KMS-11 (cell line): ENCODE measurements at regions not wholly inside any gene's neighbourhood (a gene's known extent, or its start where the extent isn't known, plus 50 kb on each side); places are given as distances from the start of the nearest gene placed in this dataset.

ENCODE experiments used
- H2AFZ ChIP-seq: fragments of 200-600 bp; sonication (generic); 2 replicates; pipeline ENCODE4 v1.6.1; 2016; ENCODE audit warnings: antibody characterized with exemption, mixed run types, low read depth
- H3K27ac ChIP-seq: fragments of 200-600 bp; sonication (generic); 2 replicates; pipeline ENCODE4 v1.6.1; 2016; ENCODE audit warnings: mild to moderate bottlenecking, mixed run types
- H3K27me3 ChIP-seq: fragments of 200-600 bp; sonication (generic); 2 replicates; pipeline ENCODE4 v1.6.1; 2017; ENCODE audit warnings: mild to moderate bottlenecking, low read depth, mixed run types, moderate library complexity; ENCODE audit not compliant: insufficient read depth
- H3K36me3 ChIP-seq: fragments of 200-600 bp; sonication (generic); 2 replicates; pipeline ENCODE4 v1.6.1; 2017; ENCODE audit warnings: mild to moderate bottlenecking, mixed run types; ENCODE audit not compliant: insufficient read depth
- H3K4me1 ChIP-seq: fragments of 200-600 bp; sonication (generic); 2 replicates; pipeline ENCODE4 v1.6.1; 2016; ENCODE audit warnings: mild to moderate bottlenecking, low read depth, mixed run types; ENCODE audit not compliant: poor library complexity, severe bottlenecking
- H3K4me2 ChIP-seq: fragments of 200-600 bp; sonication (generic); 2 replicates; pipeline ENCODE4 v1.7.0; 2016; ENCODE audit warnings: mild to moderate bottlenecking, mixed run types
- H3K4me3 ChIP-seq: fragments of 200-600 bp; sonication (generic); IDR thresholded peaks from 2 replicates; pipeline ENCODE4 v1.6.1; 2017; ENCODE audit warnings: low read depth, low read length, mixed read lengths; ENCODE audit not compliant: insufficient read depth
- H3K79me2 ChIP-seq: fragments of 200-600 bp; sonication (generic); 2 replicates; pipeline ENCODE4 v1.6.1; 2016; ENCODE audit warnings: low read depth, mixed run types; ENCODE audit not compliant: insufficient read depth
- H3K9ac ChIP-seq: fragments of 200-600 bp; sonication (generic); 2 replicates; pipeline ENCODE4 v1.6.1; 2016; ENCODE audit warnings: mild to moderate bottlenecking, mixed run types
- H4K20me1 ChIP-seq: fragments of 200-600 bp; sonication (generic); 2 replicates; pipeline ENCODE4 v1.6.1; 2016; ENCODE audit warnings: mild to moderate bottlenecking, mixed run types; ENCODE audit not compliant: insufficient read depth
- TF ChIP-seq, protein P1 (sequence below): fragments of 200-600 bp; sonication (generic); conservative IDR thresholded peaks from 2 replicates; pipeline ENCODE4 v1.6.1; 2017; ENCODE audit warnings: low read depth, mild to moderate bottlenecking, antibody characterized with exemption, low read length, moderate library complexity, mixed read lengths

DNA sequence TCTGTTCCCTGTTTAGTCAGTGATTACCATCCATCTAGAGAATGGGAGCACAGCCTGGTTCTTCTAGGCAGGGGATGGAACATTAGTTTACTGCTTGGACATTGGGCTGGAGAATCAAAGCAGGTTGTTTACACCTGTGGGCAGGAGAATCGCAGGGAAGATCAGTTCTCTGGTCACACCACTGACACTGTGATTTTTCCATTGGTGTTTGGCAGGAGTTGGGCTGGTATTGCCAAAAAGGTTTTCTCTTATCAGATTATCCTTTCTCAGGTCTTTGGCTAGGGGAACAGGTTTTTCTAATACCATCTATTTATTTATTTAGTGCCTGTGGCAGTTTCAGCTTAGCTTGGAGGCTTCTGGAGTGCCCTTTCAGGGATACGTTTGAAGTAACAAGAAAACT lies 219.3 kb upstream of the GRIN3A start:
- no peaks in the 10 kb centered on the region for H3K4me1 ChIP-seq
- H3K27me3 ChIP-seq, result no peaks in the 10 kb centered on the region
- TF ChIP-seq, protein P1, sequence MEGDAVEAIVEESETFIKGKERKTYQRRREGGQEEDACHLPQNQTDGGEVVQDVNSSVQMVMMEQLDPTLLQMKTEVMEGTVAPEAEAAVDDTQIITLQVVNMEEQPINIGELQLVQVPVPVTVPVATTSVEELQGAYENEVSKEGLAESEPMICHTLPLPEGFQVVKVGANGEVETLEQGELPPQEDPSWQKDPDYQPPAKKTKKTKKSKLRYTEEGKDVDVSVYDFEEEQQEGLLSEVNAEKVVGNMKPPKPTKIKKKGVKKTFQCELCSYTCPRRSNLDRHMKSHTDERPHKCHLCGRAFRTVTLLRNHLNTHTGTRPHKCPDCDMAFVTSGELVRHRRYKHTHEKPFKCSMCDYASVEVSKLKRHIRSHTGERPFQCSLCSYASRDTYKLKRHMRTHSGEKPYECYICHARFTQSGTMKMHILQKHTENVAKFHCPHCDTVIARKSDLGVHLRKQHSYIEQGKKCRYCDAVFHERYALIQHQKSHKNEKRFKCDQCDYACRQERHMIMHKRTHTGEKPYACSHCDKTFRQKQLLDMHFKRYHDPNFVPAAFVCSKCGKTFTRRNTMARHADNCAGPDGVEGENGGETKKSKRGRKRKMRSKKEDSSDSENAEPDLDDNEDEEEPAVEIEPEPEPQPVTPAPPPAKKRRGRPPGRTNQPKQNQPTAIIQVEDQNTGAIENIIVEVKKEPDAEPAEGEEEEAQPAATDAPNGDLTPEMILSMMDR, result no peak
- no peaks in the 10 kb centered on the region for H3K79me2 ChIP-seq
- H4K20me1 ChIP-seq, result no peaks in the 10 kb centered on the region
- no peak overlapping the region for H3K4me2 ChIP-seq
- no peak overlapping the region for H3K9ac ChIP-seq
- no peak overlapping the region for H3K27ac ChIP-seq
- H3K4me3 ChIP-seq, result no peak overlapping the region
- no peak overlapping the region for H2AFZ ChIP-seq
- H3K36me3 ChIP-seq, result no peaks in the 10 kb centered on the region

- Histone ChIP-seq H2AFZ (no peak overlapping the region), H3K79me2 (no peaks in the 10 kb centered on the region), H3K9ac (no peak overlapping the region), H3K4me2 (no peak overlapping the region), H3K4me3 (no peak overlapping the region), H3K36me3 (no peaks in the 10 kb centered on the region), H4K20me1 (no peaks in the 10 kb centered on the region), H3K27me3 (no peaks in the 10 kb centered on the region), H3K4me1 (no peaks in the 10 kb centered on the region), H3K27ac (no peak overlapping the region)
- TF ChIP-seq, protein P1, result no peak
Observed at GRCh38 chr9:101951598-101951997, 213.2 kb upstream of the GRIN3A start.

- H3K79me2 ChIP-seq, result no peaks in the 10 kb centered on the region
- no peaks in the 10 kb centered on the region for H3K4me1 ChIP-seq
- no peaks in the 10 kb centered on the region for H3K36me3 ChIP-seq
- no peak overlapping the region for H3K4me3 ChIP-seq
- H4K20me1 ChIP-seq, result no peaks in the 10 kb centered on the region
- no peak overlapping the region for H3K9ac ChIP-seq
- H3K27me3 ChIP-seq, result no peaks in the 10 kb centered on the region
- TF ChIP-seq, protein P1, result no peak
- no peak overlapping the region for H2AFZ ChIP-seq
- H3K4me2 ChIP-seq, result no peak overlapping the region
- no peak overlapping the region for H3K27ac ChIP-seq
Observed at GRCh38 chr9:101931756-101932155, 193.3 kb upstream of the GRIN3A start.

DNA sequence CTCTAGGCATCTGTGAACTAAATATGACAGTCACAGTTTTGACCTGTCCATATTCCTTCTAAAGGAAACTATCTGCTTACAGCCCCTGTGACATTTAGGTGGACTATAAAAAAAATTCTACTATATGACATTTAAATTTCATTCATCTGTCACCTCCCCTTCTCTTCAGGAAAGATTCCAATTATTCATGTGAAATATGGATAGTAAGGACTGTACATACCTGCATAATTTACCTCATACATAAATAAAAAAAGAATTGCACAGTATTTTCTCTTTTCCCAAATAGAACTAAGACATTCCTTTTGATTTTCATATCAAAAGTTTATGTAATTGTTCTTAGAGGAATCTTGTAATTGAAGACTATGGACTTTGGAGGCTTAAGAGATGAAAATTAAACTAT lies 192.3 kb upstream of the GRIN3A start:
- no peaks in the 10 kb centered on the region for H3K79me2 ChIP-seq
- H3K4me1 ChIP-seq, result peaks cover 3% of the 10 kb centered on the region
- H3K4me3 ChIP-seq, result no peak overlapping the region
- TF ChIP-seq, protein P1, result no peak
- no peaks in the 10 kb centered on the region for H4K20me1 ChIP-seq
- H3K9ac ChIP-seq, result no peak overlapping the region
- no peaks in the 10 kb centered on the region for H3K36me3 ChIP-seq
- H3K27me3 ChIP-seq, result no peaks in the 10 kb centered on the region
- no peak overlapping the region for H2AFZ ChIP-seq
- H3K4me2 ChIP-seq, result no peak overlapping the region
- H3K27ac ChIP-seq, result no peak overlapping the region
